Mesendoderm (in vitro differentiated cells): ENCODE measurements at regions not wholly inside any gene's neighbourhood (a gene's known extent, or its start where the extent isn't known, plus 50 kb on each side); places are given as distances from the start of the nearest gene placed in this dataset.

Experiments
- DNase-seq: peaks from one replicate; pipeline ENCODE4 v3.0.0; 2013
- H2AK5ac ChIP-seq: 2 replicates; pipeline ENCODE4 v1.6.1; 2013; ENCODE audit warnings: low read length, inconsistent platforms
- H2BK120ac ChIP-seq: 2 replicates; pipeline ENCODE4 v1.6.1; 2013; ENCODE audit warnings: low read depth, mild to moderate bottlenecking, low read length, moderate library complexity, mixed read lengths
- H2BK15ac ChIP-seq: replicated peaks from 2 replicates; pipeline ENCODE4 v1.6.1; 2013; ENCODE audit warnings: low read depth, mild to moderate bottlenecking, moderate library complexity
- H2BK5ac ChIP-seq: 2 replicates; pipeline ENCODE4 v1.6.1; 2013; ENCODE audit warnings: low read length, inconsistent platforms
- H3K18ac ChIP-seq: 2 replicates; pipeline ENCODE4 v1.6.1; 2013; ENCODE audit warnings: mild to moderate bottlenecking, low read length, mixed read lengths
- H3K23ac ChIP-seq: one replicate; pipeline ENCODE4 v1.6.1; 2013; ENCODE audit warnings: low read length
- H3K27ac ChIP-seq: 2 replicates; pipeline ENCODE4 v1.5.1; 2013; ENCODE audit warnings: low read depth, mild to moderate bottlenecking, inconsistent platforms, low read length, moderate library complexity
- H3K27me3 ChIP-seq: 2 replicates; pipeline ENCODE4 v1.6.1; 2013; ENCODE audit warnings: low read length, control low read depth, mild to moderate bottlenecking, inconsistent platforms; ENCODE audit not compliant: insufficient read depth, poor library complexity
- H3K36me3 ChIP-seq: 2 replicates; pipeline ENCODE4 v1.6.1; 2013; ENCODE audit warnings: low read length, inconsistent platforms; ENCODE audit not compliant: control insufficient read depth, insufficient read depth
- H3K4ac ChIP-seq: one replicate; pipeline ENCODE4 v1.6.1; 2013; ENCODE audit warnings: low read depth, mild to moderate bottlenecking, low read length, moderate library complexity
- H3K4me1 ChIP-seq: 2 replicates; pipeline ENCODE4 v1.6.1; 2013; ENCODE audit warnings: low read depth, low read length, inconsistent platforms; ENCODE audit not compliant: control insufficient read depth
- H3K4me2 ChIP-seq: 2 replicates; pipeline ENCODE4 v1.6.1; 2013; ENCODE audit warnings: low read length
- H3K4me3 ChIP-seq: 2 replicates; pipeline ENCODE4 v1.5.1; 2013; ENCODE audit warnings: mild to moderate bottlenecking, low read length
- H3K56ac ChIP-seq: one replicate; pipeline ENCODE4 v1.6.1; 2013; ENCODE audit warnings: low read length
- H3K79me1 ChIP-seq: 2 replicates; pipeline ENCODE4 v1.6.1; 2013; ENCODE audit warnings: low read length, inconsistent platforms
- H3K79me2 ChIP-seq: 2 replicates; pipeline ENCODE4 v1.6.1; 2013; ENCODE audit warnings: mild to moderate bottlenecking, low read length; ENCODE audit not compliant: control insufficient read depth, insufficient read depth
- H3K9ac ChIP-seq: 2 replicates; pipeline ENCODE4 v1.6.1; 2013; ENCODE audit warnings: low read length, inconsistent platforms
- H4K5ac ChIP-seq: one replicate; pipeline ENCODE4 v1.6.1; 2013; ENCODE audit warnings: low read length
- H4K8ac ChIP-seq: one replicate; pipeline ENCODE4 v1.6.1; 2013; ENCODE audit warnings: low read depth, mild to moderate bottlenecking, control low read depth, low read length, moderate library complexity
- WGBS: extraction: QIAGEN DNeasy Blood & Tissue Kit; methylation state at CpG from one replicate; pipeline ENCODE4 v1.1.7; 2013; ENCODE audit warnings: low lambda C conversion rate, missing lambda C conversion rate; ENCODE audit not compliant: insufficient coverage; ENCODE audit errors: extremely low coverage; 5-methylcytosine and 5-hydroxymethylcytosine counted together

- Histone ChIP-seq H4K8ac (no peak overlapping the region), H3K27ac (no peak overlapping the region), H3K4me3 (no peak overlapping the region), H3K4me2 (no peak overlapping the region), H2AK5ac (no peak overlapping the region), H2BK5ac (no peak overlapping the region), H3K4me1 (no peaks in the 10 kb centered on the region), H3K36me3 (no peaks in the 10 kb centered on the region), H3K79me2 (no peaks in the 10 kb centered on the region), H3K9ac (no peak overlapping the region), H3K23ac (no peak overlapping the region), H3K18ac (no peak overlapping the region), H3K27me3 (no peaks in the 10 kb centered on the region), H3K79me1 (no peaks in the 10 kb centered on the region), H2BK120ac (no peak overlapping the region), H4K5ac (no peak overlapping the region), H2BK15ac (no peak overlapping the region), H3K56ac (no peak overlapping the region), H3K4ac (no peak overlapping the region)
- peak; percentile 31 for DNase-seq
- no CpG with 5 or more reads among the region's 6 CpGs for WGBS
These were observed 184.3 kb upstream of the C14orf180 start for GRCh38 chr14:104395276-104395675.

DNA sequence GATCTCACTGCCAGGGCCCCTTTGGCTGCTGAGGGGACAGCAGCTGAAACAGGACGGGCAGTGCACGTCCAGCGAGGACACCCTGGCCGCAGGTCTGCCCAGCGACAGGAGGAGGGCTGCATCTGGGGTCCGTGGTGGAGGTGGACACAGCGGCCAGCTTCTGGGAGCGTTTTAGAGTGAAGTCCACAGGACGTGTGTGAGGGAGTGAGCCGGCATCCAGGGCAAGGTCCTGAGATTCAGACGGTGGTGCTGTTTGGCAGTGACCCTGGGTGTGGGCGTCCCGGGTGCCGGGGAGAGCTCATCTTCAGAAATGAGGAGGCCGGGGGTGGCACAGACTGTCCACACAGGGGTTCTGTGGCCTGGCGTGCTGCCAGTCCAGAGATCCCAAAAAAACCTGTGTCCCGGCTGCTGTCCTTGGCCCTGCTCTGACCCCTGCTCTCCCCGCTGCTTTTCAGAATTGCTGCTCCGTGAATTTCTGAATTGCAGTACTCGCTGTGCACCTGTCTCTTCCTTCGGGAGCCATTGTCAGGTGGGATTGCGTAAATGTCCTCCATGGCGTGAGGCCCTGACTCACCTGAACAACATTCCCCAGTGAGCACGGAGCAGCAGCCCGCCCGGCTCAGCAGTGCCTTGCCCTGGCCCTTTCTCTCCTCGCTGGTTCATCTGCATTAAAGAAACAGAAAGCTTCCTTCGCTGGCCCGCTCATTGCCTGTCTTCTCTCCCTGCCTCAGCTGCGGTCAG lies 183.5 kb upstream of the C14orf180 start:
- no peak overlapping the region for H3K23ac ChIP-seq
- no peaks in the 10 kb centered on the region for H3K79me2 ChIP-seq
- no peak overlapping the region for H3K4me2 ChIP-seq
- no peak overlapping the region for H2AK5ac ChIP-seq
- H3K4me3 ChIP-seq = no peak overlapping the region
- no peak overlapping the region for H3K4ac ChIP-seq
- no peak overlapping the region for H3K18ac ChIP-seq
- no peak overlapping the region for H2BK5ac ChIP-seq
- no peak overlapping the region for H4K8ac ChIP-seq
- no peaks in the 10 kb centered on the region for H3K36me3 ChIP-seq
- no peak overlapping the region for H3K56ac ChIP-seq
- H4K5ac ChIP-seq = no peak overlapping the region
- H3K4me1 ChIP-seq = no peaks in the 10 kb centered on the region
- no peaks in the 10 kb centered on the region for H3K27me3 ChIP-seq
- H2BK15ac ChIP-seq = no peak overlapping the region
- WGBS = no CpG with 5 or more reads among the region's 30 CpGs
- H3K79me1 ChIP-seq = no peaks in the 10 kb centered on the region
- H3K9ac ChIP-seq = no peak overlapping the region
- no peak for DNase-seq
- H2BK120ac ChIP-seq = no peak overlapping the region
- no peak overlapping the region for H3K27ac ChIP-seq

- no peak overlapping the region for H3K4ac ChIP-seq
- no peak overlapping the region for H3K23ac ChIP-seq
- H2BK5ac ChIP-seq = no peak overlapping the region
- H3K27ac ChIP-seq = no peak overlapping the region
- H3K79me2 ChIP-seq = no peaks in the 10 kb centered on the region
- H3K4me2 ChIP-seq = no peak overlapping the region
- H3K9ac ChIP-seq = no peak overlapping the region
- no peak overlapping the region for H3K56ac ChIP-seq
- DNase-seq = no peak
- no peak overlapping the region for H3K4me3 ChIP-seq
- no peaks in the 10 kb centered on the region for H3K27me3 ChIP-seq
- no peak overlapping the region for H2AK5ac ChIP-seq
- H3K4me1 ChIP-seq = no peaks in the 10 kb centered on the region
- no peak overlapping the region for H2BK120ac ChIP-seq
- H3K79me1 ChIP-seq = no peaks in the 10 kb centered on the region
- H4K5ac ChIP-seq = no peak overlapping the region
- WGBS = no CpG with 5 or more reads among the region's 17 CpGs
- no peaks in the 10 kb centered on the region for H3K36me3 ChIP-seq
- H4K8ac ChIP-seq = no peak overlapping the region
- no peak overlapping the region for H2BK15ac ChIP-seq
- H3K18ac ChIP-seq = no peak overlapping the region
These were observed 182.7 kb upstream of the C14orf180 start for GRCh38 chr14:104396682-104397470.

DNA sequence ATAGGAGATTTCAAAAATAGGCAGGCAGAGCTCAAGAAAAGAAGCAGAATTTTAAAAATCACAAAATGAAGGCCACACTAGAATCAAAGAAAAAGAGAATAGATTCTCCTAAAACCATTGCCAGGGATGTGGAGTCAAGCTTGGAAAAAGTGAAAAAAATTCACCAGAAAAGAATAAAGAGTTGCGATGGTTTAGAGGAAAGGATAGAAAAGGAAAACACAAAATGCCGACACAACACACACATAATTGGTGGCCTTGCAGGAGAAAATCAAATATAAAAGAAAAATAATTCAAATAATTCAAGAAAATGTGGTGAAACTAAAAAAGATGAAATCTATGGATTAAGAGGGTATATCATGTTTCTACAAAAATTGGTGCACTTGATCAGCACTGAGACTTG lies 181.6 kb upstream of the C14orf180 start:
- H3K4me1 ChIP-seq = no peaks in the 10 kb centered on the region
- no peak overlapping the region for H3K4me2 ChIP-seq
- H2BK15ac ChIP-seq = no peak overlapping the region
- H2AK5ac ChIP-seq = no peak overlapping the region
- no peak overlapping the region for H3K56ac ChIP-seq
- H3K18ac ChIP-seq = no peak overlapping the region
- no peaks in the 10 kb centered on the region for H3K27me3 ChIP-seq
- H3K9ac ChIP-seq = no peak overlapping the region
- no peak overlapping the region for H4K8ac ChIP-seq
- no peaks in the 10 kb centered on the region for H3K79me1 ChIP-seq
- no peak overlapping the region for H3K27ac ChIP-seq
- no peak overlapping the region for H2BK120ac ChIP-seq
- no peak overlapping the region for H2BK5ac ChIP-seq
- no peak overlapping the region for H3K4ac ChIP-seq
- no peaks in the 10 kb centered on the region for H3K36me3 ChIP-seq
- H3K23ac ChIP-seq = no peak overlapping the region
- H4K5ac ChIP-seq = no peak overlapping the region
- no peaks in the 10 kb centered on the region for H3K79me2 ChIP-seq
- WGBS = no CpG with 5 or more reads among the region's 2 CpGs
- no peak for DNase-seq
- no peak overlapping the region for H3K4me3 ChIP-seq

GRCh38 chr14:104398656-104399055 lies 180.9 kb upstream of the C14orf180 start:
- WGBS = no CpG with 5 or more reads among the region's 7 CpGs
- H3K27me3 ChIP-seq = no peaks in the 10 kb centered on the region

More at GRCh38 chr14:104398656-104399055, 180.9 kb upstream of the C14orf180 start:
- no peak overlapping the region for H3K4ac ChIP-seq
- H3K79me2 ChIP-seq = no peaks in the 10 kb centered on the region
- no peak overlapping the region for H2BK15ac ChIP-seq
- H4K5ac ChIP-seq = no peak overlapping the region
- H3K36me3 ChIP-seq = no peaks in the 10 kb centered on the region
- H3K23ac ChIP-seq = no peak overlapping the region
- no peak overlapping the region for H3K4me3 ChIP-seq
- no peak overlapping the region for H3K56ac ChIP-seq
- H2BK120ac ChIP-seq = no peak overlapping the region
- H3K4me2 ChIP-seq = no peak overlapping the region
- H3K9ac ChIP-seq = no peak overlapping the region
- no peak overlapping the region for H4K8ac ChIP-seq
- no peak overlapping the region for H2AK5ac ChIP-seq
- no peak overlapping the region for H3K18ac ChIP-seq
- H2BK5ac ChIP-seq = no peak overlapping the region
- H3K4me1 ChIP-seq = no peaks in the 10 kb centered on the region
- DNase-seq = no peak
- no peaks in the 10 kb centered on the region for H3K79me1 ChIP-seq
- no peak overlapping the region for H3K27ac ChIP-seq
